GM13976 (cell line): ENCODE measurements at regions not wholly inside any gene's neighbourhood (a gene's known extent, or its start where the extent isn't known, plus 50 kb on each side); places are given as distances from the start of the nearest gene placed in this dataset.

ENCODE experiments used
- DNase-seq: peaks from one replicate; pipeline ENCODE4 v3.0.0; 2012; ENCODE audit warnings: low spot score
- CTCF ChIP-seq: IDR thresholded peaks from 2 replicates; pipeline ENCODE4 v1.5.1; 2012; ENCODE audit warnings: borderline replicate concordance, mild to moderate bottlenecking; ENCODE audit not compliant: insufficient read depth; ENCODE audit errors: extremely low read depth, missing control alignments, control extremely low read depth
- in situ Hi-C: fragments of 300-500 bp; cut with MboI; formaldehyde crosslinking; loops from one replicate; pipeline ENCODE4 v1.12.0; 2022; ENCODE audit warnings: low sequenced_read_pairs, mixed read lengths, inconsistent platforms; ENCODE audit not compliant: unreplicated experiment

GRCh38 chr4:36553029-36553428 lies 271.6 kb downstream of the DTHD1 start:
- DNase-seq = no peak
- in situ Hi-C loops = no loop called here
- no peak for TF ChIP-seq CTCF

- no peak for TF ChIP-seq CTCF
- in situ Hi-C loops = no loop called here
- DNase-seq = no peak
These were observed 272.0 kb downstream of the DTHD1 start for GRCh38 chr4:36553453-36553852.

- in situ Hi-C loops = no loop called here
- DNase-seq = no peak
- TF ChIP-seq CTCF = no peak
These were observed 275.6 kb downstream of the DTHD1 start for GRCh38 chr4:36556984-36557383.

- in situ Hi-C loops = no loop called here
- no peak for DNase-seq
- no peak for TF ChIP-seq CTCF
These were observed 287.2 kb downstream of the DTHD1 start for GRCh38 chr4:36568575-36568974.

GRCh38 chr4:36573441-36573840 lies 292.0 kb downstream of the DTHD1 start:
- in situ Hi-C loops = no loop called here
- peak; percentile 6 for DNase-seq
- TF ChIP-seq CTCF = no peak

GRCh38 chr4:36574816-36575215 lies 293.4 kb downstream of the DTHD1 start:
- in situ Hi-C loops = no loop called here
- no peak for DNase-seq
- no peak for TF ChIP-seq CTCF

- DNase-seq = no peak
- in situ Hi-C loops = no loop called here
- TF ChIP-seq CTCF = no peak
These were observed 300.8 kb downstream of the DTHD1 start for GRCh38 chr4:36582198-36582597.
